NCI-H2081 treated with DMSO at 0.1 percent for 48 hours (cell line): ENCODE measurements at regions not wholly inside any gene's neighbourhood (a gene's known extent, or its start where the extent isn't known, plus 50 kb on each side); places are given as distances from the start of the nearest gene placed in this dataset.

Experiments used
- DNase-seq: peaks from one replicate; lab custom pipeline; 2025; lab: John Stamatoyannopoulos, UW

DNA sequence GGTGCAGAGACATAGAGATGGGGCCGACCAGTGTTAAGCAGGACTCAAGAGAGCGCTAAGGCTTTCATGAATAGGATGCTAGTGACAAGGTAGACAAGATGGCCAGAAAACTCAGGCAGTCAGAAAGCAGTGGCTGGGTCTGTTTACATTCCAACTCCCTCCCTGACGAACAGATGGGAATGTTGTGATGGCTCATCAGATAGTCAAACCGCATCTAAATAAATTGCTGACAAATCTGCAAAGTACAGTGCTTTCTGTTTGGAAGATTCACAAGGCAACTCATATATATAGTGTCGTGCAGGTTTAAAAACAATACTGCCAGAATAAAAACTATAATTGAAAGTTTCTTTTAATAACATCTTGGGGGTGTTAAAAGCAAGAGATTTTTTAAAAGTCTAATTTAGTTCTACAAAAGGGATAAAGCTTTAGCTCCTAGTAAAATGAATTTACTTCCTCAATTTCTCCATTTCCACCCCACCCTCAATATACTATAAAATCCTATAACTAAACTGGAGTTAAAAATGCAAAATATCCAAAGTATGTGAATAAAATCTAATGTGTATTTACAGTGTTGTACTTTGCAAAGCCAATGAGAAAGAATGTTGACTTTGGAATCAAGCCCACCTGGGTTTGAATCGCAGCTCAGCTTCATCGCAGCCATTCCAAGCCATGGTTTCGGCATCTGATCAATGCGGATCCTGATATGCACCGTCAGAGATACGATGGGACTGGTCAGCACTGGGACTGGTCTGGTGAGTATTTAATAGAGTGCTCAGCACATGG lies 247.3 kb upstream of the PDE10A start:
- no peak for DNase-seq

DNA sequence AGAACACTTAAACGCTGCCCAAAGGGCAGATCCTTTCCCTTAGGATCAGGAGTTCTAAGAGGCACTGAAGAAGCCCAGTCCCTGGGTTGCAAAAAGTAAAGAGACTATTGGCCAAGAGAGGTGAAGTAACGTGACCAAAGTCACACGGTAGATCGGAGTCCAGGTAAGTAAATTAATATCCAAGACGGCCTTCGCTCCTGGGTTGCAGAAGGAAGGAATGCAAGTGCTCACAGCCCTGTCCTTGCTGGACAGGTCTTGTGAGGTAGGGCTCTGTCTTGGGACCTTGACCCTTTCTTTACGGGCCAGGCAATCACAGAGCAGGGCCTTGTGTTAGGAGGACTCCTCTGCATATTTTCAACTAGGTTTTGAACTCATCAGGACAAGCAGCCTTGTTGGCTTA lies 243.7 kb upstream of the PDE10A start:
- DNase-seq: no peak

GRCh38 chr6:165905744-165906143 lies 242.7 kb upstream of the PDE10A start:
- no peak for DNase-seq

DNA sequence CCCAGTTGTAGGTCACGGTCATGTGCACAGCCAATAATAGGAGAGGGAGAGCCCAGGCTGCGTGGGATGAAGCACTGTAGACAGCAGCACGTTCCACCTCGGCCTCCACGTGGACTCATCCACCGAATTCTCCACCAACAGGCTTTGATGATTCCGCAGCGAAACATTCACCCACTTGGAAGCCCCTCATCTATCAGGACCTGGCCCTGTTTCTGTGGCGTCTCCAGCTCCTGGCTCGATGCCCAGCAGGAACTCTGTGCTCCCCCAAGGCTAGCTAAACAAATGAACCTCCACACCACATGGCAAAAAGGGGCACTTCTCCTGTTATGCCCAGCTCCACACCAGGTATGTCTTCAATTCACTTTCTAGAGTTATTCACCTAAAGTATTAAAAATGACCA lies 237.9 kb upstream of the PDE10A start:
- DNase-seq: no peak

- no peak for DNase-seq
These were observed 236.6 kb upstream of the PDE10A start for GRCh38 chr6:165899611-165900010.

DNA sequence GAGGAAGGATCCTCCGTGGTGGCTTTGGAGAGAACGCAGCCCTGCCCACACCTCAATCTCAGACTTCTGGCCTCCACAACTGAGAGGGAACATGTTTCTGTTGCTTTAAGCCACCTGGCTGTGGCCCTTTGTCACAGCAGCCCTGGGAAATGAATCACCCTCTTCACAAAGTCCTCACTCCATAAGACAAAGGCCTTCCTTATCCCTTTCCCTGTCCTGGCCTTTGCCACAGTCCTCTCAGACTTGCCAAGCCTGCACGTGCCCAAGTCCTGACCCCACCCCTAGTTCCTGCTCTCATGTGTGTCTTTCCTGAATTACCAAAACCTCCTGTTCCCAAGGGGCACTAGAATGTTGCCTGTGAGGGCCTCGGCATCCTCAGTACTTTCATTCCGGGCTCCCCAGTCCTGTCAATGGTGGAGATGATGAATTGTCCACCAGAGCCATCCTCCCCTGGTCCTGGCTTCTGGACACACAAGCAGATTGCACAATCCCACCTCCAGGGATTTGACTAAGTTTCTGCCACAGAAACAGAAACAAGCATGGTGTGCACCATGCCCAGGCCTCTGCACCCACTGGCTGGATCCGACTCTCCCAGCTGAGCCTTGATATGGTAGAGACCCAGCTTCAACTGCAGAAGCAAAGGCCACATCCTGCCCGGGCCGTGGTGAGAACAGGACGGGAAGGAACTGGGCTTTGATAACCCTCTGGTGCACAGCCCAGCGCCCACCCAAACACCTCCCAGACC lies 232.6 kb upstream of the PDE10A start:
- DNase-seq: no peak

DNA sequence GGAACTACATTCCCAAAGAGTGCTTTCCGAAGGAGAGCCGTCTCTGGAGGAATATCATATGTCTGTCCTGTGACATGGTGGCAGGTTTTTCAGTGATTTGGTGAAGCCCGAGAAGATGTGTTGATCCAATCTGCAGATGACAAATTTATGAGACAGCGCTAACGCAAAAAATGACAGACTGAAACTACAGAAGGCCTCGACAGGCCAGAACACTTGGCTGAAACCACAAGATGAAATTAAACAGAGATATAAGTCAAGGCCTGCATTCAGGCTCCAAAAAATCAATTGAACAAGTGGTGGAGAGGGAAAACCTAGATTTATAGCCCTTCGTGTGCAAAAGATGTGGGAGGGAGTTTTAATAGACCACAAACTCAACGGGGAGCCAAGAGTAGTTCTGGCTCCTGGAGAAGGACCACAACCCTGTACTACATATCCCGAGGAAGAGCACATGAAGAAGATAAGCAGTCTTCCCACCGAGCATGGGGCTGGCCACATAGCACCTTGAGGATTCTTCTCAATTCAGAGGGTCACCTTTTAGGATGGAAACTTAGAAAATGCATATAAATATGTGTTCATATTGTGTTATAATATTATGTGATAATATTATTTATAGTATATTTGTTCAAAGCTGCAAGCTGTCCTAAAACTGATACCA lies 231.3 kb upstream of the PDE10A start:
- no peak for DNase-seq

DNA sequence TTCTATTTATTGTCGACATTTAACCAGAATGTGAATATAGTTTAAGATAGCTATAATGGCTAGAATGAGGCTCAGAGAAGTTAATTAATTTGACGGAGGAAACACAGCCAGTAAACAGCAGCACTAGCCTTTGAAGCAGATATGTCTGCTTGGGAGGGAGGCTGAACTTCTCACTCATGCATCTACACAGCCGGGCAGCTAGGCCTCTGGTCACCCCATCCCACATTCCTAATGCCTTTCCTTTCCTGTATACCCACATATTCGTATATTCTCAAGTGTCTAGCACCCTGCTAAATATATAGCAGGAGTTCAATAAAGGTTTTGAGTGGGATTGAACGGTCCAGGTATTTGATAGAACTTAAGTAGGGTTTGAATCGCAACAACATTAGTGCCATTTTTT lies 230.4 kb upstream of the PDE10A start:
- no peak for DNase-seq

DNA sequence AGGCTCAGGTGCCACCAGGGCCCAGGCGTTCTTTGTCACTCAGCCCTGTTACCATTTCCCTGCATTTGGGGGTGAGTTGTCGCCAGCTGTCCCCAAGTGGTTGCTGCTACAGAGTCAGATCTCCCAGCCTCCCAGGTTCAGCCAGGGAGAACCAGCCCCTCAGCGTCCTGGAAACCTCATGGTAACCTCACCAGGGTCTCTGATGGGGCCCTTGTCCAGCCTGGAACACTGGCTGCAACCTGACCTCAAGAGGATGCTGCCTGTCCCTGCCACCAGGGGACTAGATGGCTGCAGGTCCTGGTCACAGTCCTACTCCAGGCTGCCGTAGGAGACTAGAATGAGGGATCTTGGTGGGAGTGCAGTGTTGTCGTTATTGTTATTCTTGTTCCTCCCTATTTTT lies 228.3 kb upstream of the PDE10A start:
- DNase-seq: no peak

- no peak for DNase-seq
These were observed 227.3 kb upstream of the PDE10A start for GRCh38 chr6:165890404-165890735.

- no peak for DNase-seq
These were observed 226.8 kb upstream of the PDE10A start for GRCh38 chr6:165889636-165890403.

DNA sequence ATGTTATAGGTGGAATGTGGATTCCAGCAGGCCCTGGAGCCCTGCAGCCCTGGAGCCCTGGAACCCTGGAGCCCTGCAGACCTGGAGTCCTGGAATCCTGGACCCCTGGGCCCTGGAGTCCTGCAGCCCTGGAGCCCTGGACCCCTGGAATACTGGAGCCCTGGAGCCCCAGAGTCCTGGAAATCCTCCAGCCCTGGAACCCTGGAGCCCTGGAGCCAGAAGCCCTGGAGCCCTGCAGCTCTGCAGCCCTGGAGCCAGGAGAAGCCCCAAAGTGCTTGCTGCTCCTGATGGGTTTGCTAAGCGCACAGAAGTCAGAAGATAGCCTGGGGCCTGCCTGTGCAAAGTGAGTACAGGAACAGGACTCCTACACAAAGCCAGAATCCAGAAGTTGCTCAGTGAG lies 223.1 kb upstream of the PDE10A start:
- no peak for DNase-seq

DNA sequence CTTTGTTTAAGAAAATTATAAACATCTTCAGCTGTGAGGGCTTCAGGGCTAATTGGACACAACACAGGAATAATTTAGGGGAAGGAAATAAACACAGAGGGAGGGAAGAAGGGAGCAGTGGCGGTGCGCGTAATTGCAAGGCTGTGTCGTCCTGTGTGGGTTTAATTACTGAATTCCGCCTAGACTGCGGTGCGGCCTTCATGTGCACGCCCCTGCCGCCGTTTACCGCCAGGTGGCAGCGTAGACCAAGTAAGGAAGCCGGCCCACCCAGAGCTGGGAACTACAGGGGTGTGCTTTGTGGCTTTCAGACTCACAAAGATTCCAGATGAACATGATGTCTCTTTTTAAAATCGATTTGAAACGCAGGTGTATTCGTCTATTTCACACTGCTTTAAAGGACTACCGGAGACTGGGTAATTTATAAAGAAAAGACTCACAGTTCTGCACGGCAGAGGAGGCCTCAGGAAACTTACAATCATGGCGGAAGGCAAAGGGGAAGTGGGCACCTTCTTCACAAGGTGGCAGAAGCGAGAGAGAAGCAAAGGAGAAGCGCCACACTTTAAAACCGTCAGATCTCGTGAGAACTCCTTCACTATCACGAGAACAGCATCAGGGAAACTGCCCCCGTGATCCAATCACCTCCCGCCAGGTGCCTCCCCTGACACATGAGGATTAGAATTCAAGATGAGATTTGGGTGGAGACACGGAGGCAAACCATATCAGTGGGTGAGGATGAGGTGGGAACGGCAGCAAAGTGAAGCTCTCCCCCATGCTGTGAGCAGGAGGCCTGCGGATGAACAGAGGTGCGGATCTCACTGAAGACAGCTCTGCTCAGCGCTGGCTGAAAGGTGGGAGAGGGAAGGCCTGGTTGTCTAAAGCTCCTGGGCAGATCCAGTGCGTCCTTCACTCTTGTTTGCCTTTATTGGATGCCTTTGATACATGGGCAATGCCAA lies 222.0 kb upstream of the PDE10A start:
- no peak for DNase-seq

GRCh38 chr6:165883851-165884640 lies 221.0 kb upstream of the PDE10A start:
- no peak for DNase-seq

DNA sequence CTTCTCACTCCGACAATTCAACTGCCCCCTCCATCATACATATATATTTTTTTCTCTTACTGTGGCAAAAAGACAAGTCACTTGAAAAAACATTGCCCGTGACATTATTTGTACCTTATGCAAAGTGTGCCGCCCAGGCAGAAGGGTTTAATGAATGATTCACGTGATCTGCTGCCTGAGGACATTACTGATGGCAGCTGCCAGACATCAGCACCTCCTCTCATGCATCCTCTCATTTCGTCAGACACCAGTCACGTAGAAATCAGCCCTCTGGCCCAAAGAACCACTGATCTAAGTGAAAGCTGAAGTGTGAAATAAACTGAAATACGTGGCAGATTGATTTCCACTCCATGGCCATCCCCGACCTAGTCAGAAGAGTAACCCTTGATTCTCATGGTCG lies 218.8 kb upstream of the PDE10A start:
- DNase-seq: no peak

DNA sequence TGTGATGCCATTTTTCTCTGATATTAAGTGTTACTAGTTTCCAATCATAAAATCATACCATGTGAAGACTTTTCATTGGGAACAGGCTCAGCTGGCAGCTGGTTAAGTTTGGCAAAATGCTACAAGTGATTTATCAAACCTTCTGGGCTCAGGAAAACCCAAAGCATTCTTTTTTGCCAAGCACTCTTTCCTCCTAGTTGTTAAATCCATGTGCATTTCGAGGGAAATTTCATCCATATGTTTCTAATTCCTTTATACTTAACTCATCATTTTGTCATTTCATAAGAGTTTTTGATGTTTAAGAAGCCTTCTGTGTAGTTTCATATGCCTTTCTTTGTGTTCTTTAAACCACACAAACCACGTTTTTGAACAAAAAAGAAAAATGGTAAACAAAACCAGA lies 217.6 kb upstream of the PDE10A start:
- DNase-seq: no peak

- no peak for DNase-seq
These were observed 214.7 kb upstream of the PDE10A start for GRCh38 chr6:165877773-165878172.

DNA sequence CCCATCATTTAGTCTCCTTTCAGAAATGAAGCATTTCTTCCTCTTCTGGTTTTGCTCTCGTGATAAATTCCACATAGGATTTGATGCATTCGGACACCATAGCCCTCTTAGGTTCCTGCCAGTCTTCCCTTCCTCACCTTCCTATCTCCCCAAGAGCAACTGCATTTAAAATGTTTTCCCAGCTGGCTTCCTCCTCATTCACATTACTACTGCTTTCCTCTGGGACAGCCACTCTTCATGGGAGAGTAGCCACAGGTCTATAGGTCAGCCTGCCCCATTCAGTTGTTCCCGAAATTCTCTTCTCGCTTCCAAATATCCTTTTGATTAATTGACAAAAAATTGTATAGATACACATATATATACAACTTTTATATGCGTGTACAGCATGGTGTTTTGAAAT lies 214.2 kb upstream of the PDE10A start:
- DNase-seq: no peak

DNA sequence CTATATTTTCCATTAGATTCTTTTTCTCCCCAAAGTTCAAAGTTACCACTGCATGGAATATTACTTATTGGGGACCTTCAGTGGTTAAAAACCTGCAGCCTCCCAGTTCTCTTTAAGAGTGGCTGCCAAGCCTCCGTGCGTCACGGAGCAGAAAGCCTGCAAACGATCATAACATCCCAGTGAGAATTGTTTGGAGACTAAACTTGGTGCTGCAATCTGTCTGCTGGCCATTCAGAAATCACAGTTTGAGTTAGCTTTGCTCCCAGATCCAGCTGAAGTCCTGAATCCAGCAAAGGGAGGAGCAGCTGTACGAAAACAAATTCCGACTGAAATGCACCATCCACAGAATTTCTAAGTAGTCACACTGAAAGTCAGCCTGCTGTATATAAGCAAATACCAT lies 213.5 kb upstream of the PDE10A start:
- DNase-seq: no peak

DNA sequence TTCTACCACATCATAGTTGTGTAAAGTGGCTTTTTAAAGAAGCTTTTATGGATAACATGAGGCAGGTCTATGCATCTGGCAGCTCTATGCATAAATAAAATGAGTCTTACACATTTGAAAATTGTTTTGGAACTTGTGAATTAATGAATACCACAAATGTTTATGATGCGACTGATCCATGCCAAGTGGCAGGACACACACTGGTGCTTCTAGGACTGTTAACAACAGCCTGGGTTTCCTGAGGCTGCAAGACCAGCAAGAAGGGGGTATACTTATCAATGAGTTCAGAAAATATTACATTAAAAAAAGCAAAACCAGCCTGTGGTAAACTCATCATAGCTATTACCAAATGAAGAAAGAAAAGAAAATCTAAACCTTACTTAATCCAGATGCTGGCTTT lies 212.9 kb upstream of the PDE10A start:
- DNase-seq: no peak

DNA sequence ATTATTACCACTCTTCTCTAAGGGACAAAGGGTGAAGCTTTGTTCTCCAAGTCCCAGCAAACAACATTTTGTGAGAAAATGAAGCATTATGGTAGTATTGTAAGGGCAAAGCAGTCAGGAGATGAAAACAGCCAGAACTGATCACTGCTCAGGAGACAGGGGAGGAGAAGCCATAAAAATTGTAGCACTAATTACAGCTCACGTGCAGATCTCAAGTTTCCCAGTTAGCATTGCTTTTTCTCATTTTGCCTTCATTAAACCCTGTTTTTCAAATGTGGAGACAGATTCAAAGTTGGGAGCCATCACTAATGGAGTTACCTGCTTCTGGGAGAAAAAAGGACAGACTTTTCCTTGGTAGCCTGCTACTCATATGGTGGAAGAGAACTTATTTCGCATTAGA lies 210.9 kb upstream of the PDE10A start:
- no peak for DNase-seq
